ENCODE measurements at regions not wholly inside any gene's neighbourhood (a gene's known extent, or its start where the extent isn't known, plus 50 kb on each side); places are given as distances from the start of the nearest gene placed in this dataset.

- no peaks in the 10 kb centered on the region for H3K36me3 ChIP-seq (ENCODE audit: insufficient read depth, low read length)
- H3K27me3 ChIP-seq (ENCODE audit: insufficient read depth, low read length), result no peaks in the 10 kb centered on the region
- H3K79me2 ChIP-seq (ENCODE audit: control insufficient read depth, insufficient read depth, low read length, unreplicated experiment), result no peaks in the 10 kb centered on the region
- H3K4me1 ChIP-seq (ENCODE audit: control insufficient read depth, insufficient read depth, low read length, unreplicated experiment), result peaks cover 13% of the 10 kb centered on the region
- H3K4me3 ChIP-seq (ENCODE audit: low read depth, low read length), result no peak overlapping the region
- H2AFZ ChIP-seq (ENCODE audit: low read length, unreplicated experiment), result no peak overlapping the region
- no peak overlapping the region for H3K27ac ChIP-seq (ENCODE audit: low read depth, low read length)
Measured at GRCh38 chr5:84642324-84642723, 257.6 kb upstream of the EDIL3 start.

GRCh38 chr5:84637662-84638375 is 253.1 kb upstream of the EDIL3 start:
- H3K4me1 ChIP-seq (ENCODE audit: control insufficient read depth, insufficient read depth, low read length, unreplicated experiment), result peaks cover 10% of the 10 kb centered on the region
- H2AFZ ChIP-seq (ENCODE audit: low read length, unreplicated experiment), result no peak overlapping the region
- H3K36me3 ChIP-seq (ENCODE audit: insufficient read depth, low read length), result no peaks in the 10 kb centered on the region
- no peaks in the 10 kb centered on the region for H3K79me2 ChIP-seq (ENCODE audit: control insufficient read depth, insufficient read depth, low read length, unreplicated experiment)
- H3K4me3 ChIP-seq (ENCODE audit: low read depth, low read length), result no peak overlapping the region
- no peaks in the 10 kb centered on the region for H3K27me3 ChIP-seq (ENCODE audit: insufficient read depth, low read length)
- H3K27ac ChIP-seq (ENCODE audit: low read depth, low read length), result no peak overlapping the region

- H3K79me2 ChIP-seq (ENCODE audit: control insufficient read depth, insufficient read depth, low read length, unreplicated experiment), result no peaks in the 10 kb centered on the region
- H3K36me3 ChIP-seq (ENCODE audit: insufficient read depth, low read length), result no peaks in the 10 kb centered on the region
- peaks cover 5% of the 10 kb centered on the region for H3K4me1 ChIP-seq (ENCODE audit: control insufficient read depth, insufficient read depth, low read length, unreplicated experiment)
- no peak overlapping the region for H2AFZ ChIP-seq (ENCODE audit: low read length, unreplicated experiment)
- H3K4me3 ChIP-seq (ENCODE audit: low read depth, low read length), result no peak overlapping the region
- H3K27ac ChIP-seq (ENCODE audit: low read depth, low read length), result no peak overlapping the region
- H3K27me3 ChIP-seq (ENCODE audit: insufficient read depth, low read length), result no peaks in the 10 kb centered on the region
Measured at GRCh38 chr5:84635235-84636055, 250.8 kb upstream of the EDIL3 start.

GRCh38 chr5:84634256-84634655 is 249.6 kb upstream of the EDIL3 start:
- Histone ChIP-seq H3K4me3 (ENCODE audit: low read depth, low read length) (no peak overlapping the region), H3K27ac (ENCODE audit: low read depth, low read length) (no peak overlapping the region), H3K79me2 (ENCODE audit: control insufficient read depth, insufficient read depth, low read length, unreplicated experiment) (no peaks in the 10 kb centered on the region), H3K4me1 (ENCODE audit: control insufficient read depth, insufficient read depth, low read length, unreplicated experiment) (peaks cover 5% of the 10 kb centered on the region), H3K36me3 (ENCODE audit: insufficient read depth, low read length) (no peaks in the 10 kb centered on the region), H2AFZ (ENCODE audit: low read length, unreplicated experiment) (no peak overlapping the region), H3K27me3 (ENCODE audit: insufficient read depth, low read length) (no peaks in the 10 kb centered on the region)

GRCh38 chr5:84632418-84632817 is 247.7 kb upstream of the EDIL3 start:
- no peaks in the 10 kb centered on the region for H3K27me3 ChIP-seq (ENCODE audit: insufficient read depth, low read length)
- H3K36me3 ChIP-seq (ENCODE audit: insufficient read depth, low read length), result no peaks in the 10 kb centered on the region
- no peak overlapping the region for H3K27ac ChIP-seq (ENCODE audit: low read depth, low read length)
- H3K4me3 ChIP-seq (ENCODE audit: low read depth, low read length), result no peak overlapping the region
- no peaks in the 10 kb centered on the region for H3K4me1 ChIP-seq (ENCODE audit: control insufficient read depth, insufficient read depth, low read length, unreplicated experiment)
- no peak overlapping the region for H2AFZ ChIP-seq (ENCODE audit: low read length, unreplicated experiment)
- no peaks in the 10 kb centered on the region for H3K79me2 ChIP-seq (ENCODE audit: control insufficient read depth, insufficient read depth, low read length, unreplicated experiment)

- H3K79me2 ChIP-seq (ENCODE audit: control insufficient read depth, insufficient read depth, low read length, unreplicated experiment), result no peaks in the 10 kb centered on the region
- H3K27me3 ChIP-seq (ENCODE audit: insufficient read depth, low read length), result no peaks in the 10 kb centered on the region
- no peak overlapping the region for H3K4me3 ChIP-seq (ENCODE audit: low read depth, low read length)
- H2AFZ ChIP-seq (ENCODE audit: low read length, unreplicated experiment), result no peak overlapping the region
- no peaks in the 10 kb centered on the region for H3K4me1 ChIP-seq (ENCODE audit: control insufficient read depth, insufficient read depth, low read length, unreplicated experiment)
- H3K36me3 ChIP-seq (ENCODE audit: insufficient read depth, low read length), result no peaks in the 10 kb centered on the region
- H3K27ac ChIP-seq (ENCODE audit: low read depth, low read length), result no peak overlapping the region
Measured at GRCh38 chr5:84628918-84629317, 244.2 kb upstream of the EDIL3 start.

- Histone ChIP-seq H3K36me3 (ENCODE audit: insufficient read depth, low read length) (no peaks in the 10 kb centered on the region), H3K4me3 (ENCODE audit: low read depth, low read length) (no peak overlapping the region), H3K27me3 (ENCODE audit: insufficient read depth, low read length) (no peaks in the 10 kb centered on the region), H3K79me2 (ENCODE audit: control insufficient read depth, insufficient read depth, low read length, unreplicated experiment) (no peaks in the 10 kb centered on the region), H3K27ac (ENCODE audit: low read depth, low read length) (no peak overlapping the region), H3K4me1 (ENCODE audit: control insufficient read depth, insufficient read depth, low read length, unreplicated experiment) (no peaks in the 10 kb centered on the region), H2AFZ (ENCODE audit: low read length, unreplicated experiment) (no peak overlapping the region)
Measured at GRCh38 chr5:84623019-84623418, 238.3 kb upstream of the EDIL3 start.

- H3K4me1 ChIP-seq (ENCODE audit: control insufficient read depth, insufficient read depth, low read length, unreplicated experiment), result no peaks in the 10 kb centered on the region
- H3K27me3 ChIP-seq (ENCODE audit: insufficient read depth, low read length), result no peaks in the 10 kb centered on the region
- no peak overlapping the region for H3K4me3 ChIP-seq (ENCODE audit: low read depth, low read length)
- H3K27ac ChIP-seq (ENCODE audit: low read depth, low read length), result no peak overlapping the region
- H2AFZ ChIP-seq (ENCODE audit: low read length, unreplicated experiment), result peak overlapping the region; percentile 29
- H3K36me3 ChIP-seq (ENCODE audit: insufficient read depth, low read length), result no peaks in the 10 kb centered on the region
- no peaks in the 10 kb centered on the region for H3K79me2 ChIP-seq (ENCODE audit: control insufficient read depth, insufficient read depth, low read length, unreplicated experiment)
Measured at GRCh38 chr5:84622461-84622860, 237.8 kb upstream of the EDIL3 start.

- no peak overlapping the region for H2AFZ ChIP-seq (ENCODE audit: low read length, unreplicated experiment)
- no peak overlapping the region for H3K27ac ChIP-seq (ENCODE audit: low read depth, low read length)
- H3K27me3 ChIP-seq (ENCODE audit: insufficient read depth, low read length), result no peaks in the 10 kb centered on the region
- H3K4me1 ChIP-seq (ENCODE audit: control insufficient read depth, insufficient read depth, low read length, unreplicated experiment), result no peaks in the 10 kb centered on the region
- no peak overlapping the region for H3K4me3 ChIP-seq (ENCODE audit: low read depth, low read length)
- no peaks in the 10 kb centered on the region for H3K79me2 ChIP-seq (ENCODE audit: control insufficient read depth, insufficient read depth, low read length, unreplicated experiment)
- no peaks in the 10 kb centered on the region for H3K36me3 ChIP-seq (ENCODE audit: insufficient read depth, low read length)
Measured at GRCh38 chr5:84618262-84618661, 233.6 kb upstream of the EDIL3 start.

GRCh38 chr5:84614906-84615305 is 230.2 kb upstream of the EDIL3 start:
- no peak overlapping the region for H2AFZ ChIP-seq (ENCODE audit: low read length, unreplicated experiment)
- H3K27ac ChIP-seq (ENCODE audit: low read depth, low read length), result no peak overlapping the region
- H3K36me3 ChIP-seq (ENCODE audit: insufficient read depth, low read length), result no peaks in the 10 kb centered on the region
- H3K4me3 ChIP-seq (ENCODE audit: low read depth, low read length), result no peak overlapping the region
- no peaks in the 10 kb centered on the region for H3K79me2 ChIP-seq (ENCODE audit: control insufficient read depth, insufficient read depth, low read length, unreplicated experiment)
- H3K4me1 ChIP-seq (ENCODE audit: control insufficient read depth, insufficient read depth, low read length, unreplicated experiment), result no peaks in the 10 kb centered on the region
- no peaks in the 10 kb centered on the region for H3K27me3 ChIP-seq (ENCODE audit: insufficient read depth, low read length)

GRCh38 chr5:84606784-84607183 is 222.1 kb upstream of the EDIL3 start:
- Histone ChIP-seq H3K27ac (ENCODE audit: low read depth, low read length) (no peak overlapping the region), H3K79me2 (ENCODE audit: control insufficient read depth, insufficient read depth, low read length, unreplicated experiment) (no peaks in the 10 kb centered on the region), H3K27me3 (ENCODE audit: insufficient read depth, low read length) (no peaks in the 10 kb centered on the region), H2AFZ (ENCODE audit: low read length, unreplicated experiment) (peak overlapping the region; percentile 23), H3K4me3 (ENCODE audit: low read depth, low read length) (no peak overlapping the region), H3K36me3 (ENCODE audit: insufficient read depth, low read length) (no peaks in the 10 kb centered on the region), H3K4me1 (ENCODE audit: control insufficient read depth, insufficient read depth, low read length, unreplicated experiment) (peaks cover 22% of the 10 kb centered on the region)

Measured in ACC112 (cell line).